A549 (cell line): ENCODE measurements at regions not wholly inside any gene's neighbourhood (a gene's known extent, or its start where the extent isn't known, plus 50 kb on each side); places are given as distances from the start of the nearest gene placed in this dataset.
"Not testable (repeated sequence)": the region's sequence is repeated elsewhere in the genome, so short reads cannot be mapped to it uniquely, and the experiment has no call there.

Experiments
- CEBPB ChIP-seq, 2 experiments: fragments of >200 bp in 1 of 2; sonication (Bioruptor Twin) in 1 of 2; formaldehyde crosslinking in 1 of 2; IDR thresholded peaks; 2 replicates each; pipeline ENCODE4 v1.6.1; 2012 to 2016
- CTCF ChIP-seq: fragments of >200 bp; sonication (Bioruptor Twin); formaldehyde crosslinking; IDR thresholded peaks from 3 replicates; pipeline ENCODE4 v1.5.1; 2016

DNA sequence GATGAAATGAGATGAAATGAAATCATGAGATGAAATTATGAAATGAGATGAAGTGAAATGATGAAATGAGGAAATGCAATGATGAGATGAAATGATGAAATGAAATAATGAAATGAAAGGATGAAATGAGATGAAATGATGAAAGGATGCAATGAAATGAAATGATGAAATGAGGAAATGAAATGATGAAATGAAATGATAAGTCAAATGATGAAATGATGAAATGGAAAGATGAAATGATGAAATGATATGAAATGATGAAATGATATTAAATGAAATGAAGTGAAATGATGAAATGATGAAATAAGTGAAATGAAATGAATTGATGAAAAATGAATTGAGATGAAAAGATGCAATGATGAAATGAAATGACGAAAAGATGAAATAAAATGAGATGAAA, 220.2 kb upstream of the VKORC1L1 start:
- not testable (repeated sequence) for TF ChIP-seq CEBPB (IDR thresholded peaks at IDR 0.05); CTCF
